ENCODE measurements at regions not wholly inside any gene's neighbourhood (a gene's known extent, or its start where the extent isn't known, plus 50 kb on each side); places are given as distances from the start of the nearest gene placed in this dataset.
"Not testable (repeated sequence)": the region's sequence is repeated elsewhere in the genome, so short reads cannot be mapped to it uniquely, and the experiment has no call there.

- not testable (repeated sequence) for DNase-seq
Observed at GRCh38 chr22:48911067-48911466, 916.6 kb downstream of the BRD1 start.

- DNase-seq: no peak
Observed at GRCh38 chr22:48908547-48908946, 919.1 kb downstream of the BRD1 start.

GRCh38 chr22:48907591-48907990 lies 920.1 kb downstream of the BRD1 start:
- DNase-seq: no peak

- no peak for DNase-seq
Observed at GRCh38 chr22:48906216-48906835, 921.3 kb downstream of the BRD1 start.

GRCh38 chr22:48905206-48905975 lies 922.3 kb downstream of the BRD1 start:
- DNase-seq: no peak

GRCh38 chr22:48902983-48903650 lies 924.6 kb downstream of the BRD1 start:
- no peak for DNase-seq

GRCh38 chr22:48902001-48902869 lies 925.4 kb downstream of the BRD1 start:
- no peak for DNase-seq

GRCh38 chr22:48901324-48901723 lies 926.3 kb downstream of the BRD1 start:
- no peak for DNase-seq

GRCh38 chr22:48900626-48901025 lies 927.0 kb downstream of the BRD1 start:
- DNase-seq: no peak

GRCh38 chr22:48900327-48900597 lies 927.4 kb downstream of the BRD1 start:
- no peak for DNase-seq

GRCh38 chr22:48899523-48900326 lies 927.9 kb downstream of the BRD1 start:
- DNase-seq: no peak

- DNase-seq: no peak
Observed at GRCh38 chr22:48898524-48899250, 929.0 kb downstream of the BRD1 start.

- DNase-seq: no peak
Observed at GRCh38 chr22:48897645-48898370, 929.9 kb downstream of the BRD1 start.

- no peak for DNase-seq
Observed at GRCh38 chr22:48896766-48897644, 930.7 kb downstream of the BRD1 start.

- DNase-seq: no peak
Observed at GRCh38 chr22:48895831-48896765, 931.6 kb downstream of the BRD1 start.

GRCh38 chr22:48895336-48895735 lies 932.3 kb downstream of the BRD1 start:
- DNase-seq: no peak

- DNase-seq: no peak
Observed at GRCh38 chr22:48894804-48895250, 932.8 kb downstream of the BRD1 start.

- no peak for DNase-seq
Observed at GRCh38 chr22:48894064-48894671, 933.5 kb downstream of the BRD1 start.

Data from NCI-H187 (cell line).